ENCODE measurements at regions not wholly inside any gene's neighbourhood (a gene's known extent, or its start where the extent isn't known, plus 50 kb on each side); places are given as distances from the start of the nearest gene placed in this dataset.

GRCh38 chr18:45167631-45168280, 447.5 kb upstream of the SLC14A2 start:
- no peak for TF ChIP-seq CTCF (IDR thresholded peaks at IDR 0.05; ENCODE audit: insufficient read depth, missing control alignments)
- no peak for FAIRE-seq
- DNase-seq (ENCODE audit: insufficient read length, low spot score): no peak

GRCh38 chr18:45168866-45169600, 446.2 kb upstream of the SLC14A2 start:
- DNase-seq (ENCODE audit: insufficient read length, low spot score) (no peak), FAIRE-seq (no peak)
- no peak for TF ChIP-seq CTCF (IDR thresholded peaks at IDR 0.05; ENCODE audit: insufficient read depth, missing control alignments)

GRCh38 chr18:45169610-45170009, 445.7 kb upstream of the SLC14A2 start:
- DNase-seq (ENCODE audit: insufficient read length, low spot score) (no peak), FAIRE-seq (no peak)
- no peak for TF ChIP-seq CTCF (IDR thresholded peaks at IDR 0.05; ENCODE audit: insufficient read depth, missing control alignments)

GRCh38 chr18:45171679-45172191, 443.5 kb upstream of the SLC14A2 start:
- FAIRE-seq: no peak
- no peak for TF ChIP-seq CTCF (IDR thresholded peaks at IDR 0.05; ENCODE audit: insufficient read depth, missing control alignments)
- no peak for DNase-seq (ENCODE audit: insufficient read length, low spot score)

- FAIRE-seq: no peak
- no peak for DNase-seq (ENCODE audit: insufficient read length, low spot score)
- TF ChIP-seq CTCF (IDR thresholded peaks at IDR 0.05; ENCODE audit: insufficient read depth, missing control alignments): no peak
Measured at GRCh38 chr18:45173327-45173726, 441.9 kb upstream of the SLC14A2 start.

- DNase-seq (ENCODE audit: insufficient read length, low spot score) (no peak), FAIRE-seq (no peak)
- TF ChIP-seq CTCF (IDR thresholded peaks at IDR 0.05; ENCODE audit: insufficient read depth, missing control alignments): no peak
Measured at GRCh38 chr18:45173799-45174519, 441.3 kb upstream of the SLC14A2 start.
